Mesenchymal stem cell (in vitro differentiated cells and primary cell): ENCODE measurements at regions not wholly inside any gene's neighbourhood (a gene's known extent, or its start where the extent isn't known, plus 50 kb on each side); places are given as distances from the start of the nearest gene placed in this dataset.
A peak's percentile ranks its signal among the peaks of the same experiment; 100 is the strongest.

Source experiments
- DNase-seq: peaks from one replicate; pipeline ENCODE4 v3.0.0-alpha.2; 2013
- H2AFZ ChIP-seq: one replicate; pipeline ENCODE4 v1.6.1; 2013; ENCODE audit warnings: low read depth, mild to moderate bottlenecking, control low read depth, inconsistent platforms, low read length, moderate library complexity
- H2AK5ac ChIP-seq: 2 replicates; pipeline ENCODE4 v1.6.1; 2013; ENCODE audit warnings: low read length, moderate library complexity, mild to moderate bottlenecking, inconsistent platforms; ENCODE audit not compliant: severe bottlenecking
- H2BK120ac ChIP-seq: one replicate; pipeline ENCODE4 v1.6.1; 2013; ENCODE audit warnings: low read depth, mild to moderate bottlenecking, inconsistent platforms, low read length, moderate library complexity
- H2BK12ac ChIP-seq, 2 experiments: one replicate each; pipeline ENCODE4 v1.6.1; 2013; ENCODE audit warnings: inconsistent platforms in 2 of 2, low read length in 2 of 2, mild to moderate bottlenecking in 2 of 2, moderate library complexity in 2 of 2, control low read depth in 1 of 2
- H2BK15ac ChIP-seq: one replicate; pipeline ENCODE4 v1.6.1; 2013; ENCODE audit warnings: mild to moderate bottlenecking, low read depth, inconsistent platforms; ENCODE audit not compliant: poor library complexity, severe bottlenecking
- H2BK5ac ChIP-seq: 2 replicates; pipeline ENCODE4 v1.6.1; 2013; ENCODE audit warnings: low read depth, mild to moderate bottlenecking, low read length, control low read depth, inconsistent platforms; ENCODE audit not compliant: poor library complexity, severe bottlenecking
- H3K14ac ChIP-seq, 2 experiments: one replicate each; pipeline ENCODE4 v1.6.1; 2013; ENCODE audit warnings: inconsistent platforms in 2 of 2, low read length in 2 of 2, control low read depth in 1 of 2, mild to moderate bottlenecking in 1 of 2, moderate library complexity in 1 of 2
- H3K18ac ChIP-seq, 2 experiments: one replicate each; pipeline ENCODE4 v1.6.1; 2013; ENCODE audit warnings: inconsistent platforms in 2 of 2, low read length in 2 of 2, control low read depth in 1 of 2, low read depth in 1 of 2, mild to moderate bottlenecking in 1 of 2
- H3K23ac ChIP-seq, 2 experiments: one replicate each; pipeline ENCODE4 v1.6.1; 2013; ENCODE audit warnings: inconsistent platforms in 2 of 2, low read length in 2 of 2, mild to moderate bottlenecking in 2 of 2, moderate library complexity in 2 of 2, control low read depth in 1 of 2
- H3K27ac ChIP-seq: 2 replicates; pipeline ENCODE4 v1.5.1; 2013; ENCODE audit warnings: mild to moderate bottlenecking, moderate library complexity, low read length, control low read depth, inconsistent platforms; ENCODE audit not compliant: poor library complexity, severe bottlenecking
- H3K27me3 ChIP-seq, 2 experiments: 2 replicates each; pipeline versions ENCODE4 v1.6.1 to v1.7.0; 2013; ENCODE audit warnings: low read length in 2 of 2, mild to moderate bottlenecking in 2 of 2, moderate library complexity in 2 of 2, control low read depth in 1 of 2, inconsistent platforms in 1 of 2; ENCODE audit not compliant: control insufficient read depth in 1 of 2, insufficient read depth in 1 of 2
- H3K36me3 ChIP-seq, 2 experiments: 2 replicates each; pipeline versions ENCODE4 v1.6.1 to v1.7.0; 2013; ENCODE audit warnings: low read length in 2 of 2, control low read depth in 1 of 2, inconsistent platforms in 1 of 2, low read depth in 1 of 2, mild to moderate bottlenecking in 1 of 2; ENCODE audit not compliant: insufficient read depth in 2 of 2, control insufficient read depth in 1 of 2
- H3K4ac ChIP-seq, 2 experiments: one replicate each; pipeline ENCODE4 v1.6.1; 2013; ENCODE audit warnings: inconsistent platforms in 2 of 2, low read length in 2 of 2, mild to moderate bottlenecking in 2 of 2, moderate library complexity in 2 of 2, control low read depth in 1 of 2, low read depth in 1 of 2
- H3K4me1 ChIP-seq: 2 replicates; pipeline ENCODE4 v1.6.1; 2013; ENCODE audit warnings: low read depth, low read length, control low read depth; ENCODE audit not compliant: control insufficient read depth, insufficient read depth
- H3K4me2 ChIP-seq: 2 replicates; pipeline ENCODE4 v1.6.1; 2013; ENCODE audit warnings: low read length, mild to moderate bottlenecking, inconsistent platforms; ENCODE audit not compliant: poor library complexity, severe bottlenecking
- H3K4me3 ChIP-seq, 2 experiments: 2 replicates each; pipeline versions ENCODE4 v1.5.1 to v1.7.0; 2013; ENCODE audit warnings: low read length in 2 of 2, mild to moderate bottlenecking in 2 of 2, control low read depth in 1 of 2, low read depth in 1 of 2; ENCODE audit not compliant: insufficient read depth in 1 of 2
- H3K79me1 ChIP-seq: replicated peaks from 2 replicates; pipeline ENCODE4 v1.6.1; 2013; ENCODE audit warnings: mild to moderate bottlenecking, control low read depth, low read length, inconsistent platforms; ENCODE audit not compliant: poor library complexity, severe bottlenecking
- H3K9ac ChIP-seq: 2 replicates; pipeline ENCODE4 v1.7.0; 2013; ENCODE audit warnings: mild to moderate bottlenecking, low read length, moderate library complexity
- H3K9me3 ChIP-seq: 2 replicates; pipeline ENCODE4 v1.7.0; 2013; ENCODE audit warnings: mild to moderate bottlenecking, low read length; ENCODE audit not compliant: control insufficient read depth
- H4K8ac ChIP-seq: one replicate; pipeline ENCODE4 v1.6.1; 2013; ENCODE audit warnings: inconsistent platforms, mild to moderate bottlenecking, low read length, moderate library complexity
- H4K91ac ChIP-seq: one replicate; pipeline ENCODE4 v1.6.1; 2013; ENCODE audit warnings: mild to moderate bottlenecking, low read length, inconsistent platforms
- WGBS: methylation state at CpG from one replicate; pipeline ENCODE4 v1.1.7; 2013; ENCODE audit warnings: mixed read lengths; 5-methylcytosine and 5-hydroxymethylcytosine counted together

GRCh38 chr3:3573341-3573740, 225.9 kb upstream of the LRRN1 start:
- no peaks in the 10 kb centered on the region for H3K79me1 ChIP-seq
- no peak overlapping the region for H4K91ac ChIP-seq
- no peaks in the 10 kb centered on the region for H3K27me3 ChIP-seq
- H2BK5ac ChIP-seq, result no peak overlapping the region
- no peak overlapping the region for H2BK12ac ChIP-seq
- no peak overlapping the region for H2AFZ ChIP-seq
- H3K9me3 ChIP-seq, result peaks cover 9% of the 10 kb centered on the region
- no peak overlapping the region for H3K27ac ChIP-seq
- WGBS, result no CpG with 5 or more reads among the region's 1 CpG
- H3K18ac ChIP-seq, result no peak overlapping the region
- no peak overlapping the region for H3K9ac ChIP-seq
- no peak overlapping the region for H3K4ac ChIP-seq
- no peak overlapping the region for H3K4me2 ChIP-seq
- no peak overlapping the region for H3K14ac ChIP-seq
- no peak overlapping the region for H4K8ac ChIP-seq
- DNase-seq, result no peak
- H2BK120ac ChIP-seq, result no peak overlapping the region
- H2AK5ac ChIP-seq, result no peak overlapping the region
- H3K23ac ChIP-seq, result no peak overlapping the region
- H3K4me1 ChIP-seq, result no peaks in the 10 kb centered on the region
- no peak overlapping the region for H2BK15ac ChIP-seq
- no peaks in the 10 kb centered on the region for H3K36me3 ChIP-seq
- no peak overlapping the region for H3K4me3 ChIP-seq

- Histone ChIP-seq H3K4me3 (no peak overlapping the region), H2BK15ac (no peak overlapping the region), H2AK5ac (no peak overlapping the region), H3K23ac (no peak overlapping the region), H3K4me1 (no peaks in the 10 kb centered on the region), H3K79me1 (no peaks in the 10 kb centered on the region), H3K27me3 (no peaks in the 10 kb centered on the region), H3K18ac (no peak overlapping the region), H3K36me3 (no peaks in the 10 kb centered on the region), H3K27ac (peak overlapping the region; percentile 36), H3K9ac (no peak overlapping the region), H2BK120ac (no peak overlapping the region), H2BK12ac (no peak overlapping the region), H3K14ac (no peak overlapping the region), H4K8ac (no peak overlapping the region), H4K91ac (no peak overlapping the region), H3K4ac (no peak overlapping the region), H3K9me3 (peaks cover 11% of the 10 kb centered on the region), H2AFZ (no peak overlapping the region), H3K4me2 (no peak overlapping the region), H2BK5ac (no peak overlapping the region)
- WGBS, result no CpG with 5 or more reads among the region's 4 CpGs
- DNase-seq, result peak; percentile 29
Measured at GRCh38 chr3:3560591-3561311, 238.5 kb upstream of the LRRN1 start.

- no peak for DNase-seq
- WGBS, result 75% methylated on average over 1 of the region's 2 CpGs
- H3K4me2 ChIP-seq, result no peak overlapping the region
- no peak overlapping the region for H4K91ac ChIP-seq
- no peak overlapping the region for H2BK5ac ChIP-seq
- no peaks in the 10 kb centered on the region for H3K36me3 ChIP-seq
- H3K4me3 ChIP-seq, result no peak overlapping the region
- no peak overlapping the region for H2AFZ ChIP-seq
- no peak overlapping the region for H3K9ac ChIP-seq
- no peaks in the 10 kb centered on the region for H3K79me1 ChIP-seq
- no peak overlapping the region for H3K27ac ChIP-seq
- H2AK5ac ChIP-seq, result no peak overlapping the region
- no peaks in the 10 kb centered on the region for H3K4me1 ChIP-seq
- H3K14ac ChIP-seq, result no peak overlapping the region
- H3K9me3 ChIP-seq, result peaks cover 16% of the 10 kb centered on the region
- no peak overlapping the region for H3K18ac ChIP-seq
- no peak overlapping the region for H4K8ac ChIP-seq
- H3K27me3 ChIP-seq, result no peaks in the 10 kb centered on the region
- no peak overlapping the region for H2BK120ac ChIP-seq
- H3K4ac ChIP-seq, result no peak overlapping the region
- no peak overlapping the region for H3K23ac ChIP-seq
- H2BK15ac ChIP-seq, result no peak overlapping the region
- H2BK12ac ChIP-seq, result no peak overlapping the region
Measured at GRCh38 chr3:3559786-3560185, 239.4 kb upstream of the LRRN1 start.

- Histone ChIP-seq H3K9ac (no peak overlapping the region), H3K4me1 (no peaks in the 10 kb centered on the region), H3K23ac (no peak overlapping the region), H3K4me3 (no peak overlapping the region), H3K79me1 (no peaks in the 10 kb centered on the region), H3K36me3 (no peaks in the 10 kb centered on the region), H3K4ac (no peak overlapping the region), H2BK120ac (no peak overlapping the region), H4K8ac (no peak overlapping the region), H3K18ac (no peak overlapping the region), H3K9me3 (peaks cover 42% of the 10 kb centered on the region), H4K91ac (no peak overlapping the region), H3K27me3 (no peaks in the 10 kb centered on the region), H2AK5ac (no peak overlapping the region), H2BK12ac (no peak overlapping the region), H3K14ac (no peak overlapping the region), H2BK15ac (no peak overlapping the region), H3K27ac (no peak overlapping the region), H2BK5ac (no peak overlapping the region), H2AFZ (no peak overlapping the region), H3K4me2 (no peak overlapping the region)
- DNase-seq, result no peak
- WGBS, result 73% methylated on average over 1 of the region's 3 CpGs
Measured at GRCh38 chr3:3556078-3556477, 243.2 kb upstream of the LRRN1 start.
